Thyroid gland (tissue), 4 donors: ENCODE measurements at regions not wholly inside any gene's neighbourhood (a gene's known extent, or its start where the extent isn't known, plus 50 kb on each side); places are given as distances from the start of the nearest gene placed in this dataset.

Experiments used
- POLR2A ChIP-seq, 2 donors: fragments of 450-650 bp; IDR thresholded peaks; one replicate each; pipeline ENCODE4 v1.6.1; 2017; ENCODE audit warnings: antibody characterized with exemption in 2 of 2, mild to moderate bottlenecking in 2 of 2, moderate library complexity in 1 of 2
- TF ChIP-seq, protein P1 (sequence below), 6 experiments: fragments of 200-600 bp in 3 of 6; fragments of 450-650 bp in 3 of 6; sonication (generic) in 3 of 6; IDR thresholded peaks; one replicate each; pipeline ENCODE4 v1.5.1; 2016 to 2019; ENCODE audit warnings: antibody characterized with exemption in 6 of 6, mild to moderate bottlenecking in 2 of 6, inconsistent platforms in 1 of 6, moderate library complexity in 1 of 6

DNA sequence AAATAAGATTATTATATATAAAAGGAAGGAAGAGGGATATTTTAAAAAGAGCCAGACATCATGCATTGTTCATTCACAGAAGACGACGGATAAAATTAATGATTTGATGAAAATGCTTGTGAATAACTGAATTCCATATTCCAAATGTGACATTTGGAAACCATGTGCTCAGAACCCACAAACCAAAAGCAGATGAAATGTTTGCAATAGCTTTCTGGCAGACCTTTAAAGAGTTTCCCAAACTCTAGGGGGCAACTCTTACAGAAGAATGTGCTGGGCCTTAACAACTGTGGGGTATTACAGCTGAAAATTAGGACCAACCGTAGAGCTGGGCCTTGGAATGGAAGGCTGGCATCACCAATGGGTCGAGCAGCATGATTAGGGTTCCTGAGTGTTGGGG lies 471.0 kb downstream of the EFNA5 start:
- TF ChIP-seq, protein P1, sequence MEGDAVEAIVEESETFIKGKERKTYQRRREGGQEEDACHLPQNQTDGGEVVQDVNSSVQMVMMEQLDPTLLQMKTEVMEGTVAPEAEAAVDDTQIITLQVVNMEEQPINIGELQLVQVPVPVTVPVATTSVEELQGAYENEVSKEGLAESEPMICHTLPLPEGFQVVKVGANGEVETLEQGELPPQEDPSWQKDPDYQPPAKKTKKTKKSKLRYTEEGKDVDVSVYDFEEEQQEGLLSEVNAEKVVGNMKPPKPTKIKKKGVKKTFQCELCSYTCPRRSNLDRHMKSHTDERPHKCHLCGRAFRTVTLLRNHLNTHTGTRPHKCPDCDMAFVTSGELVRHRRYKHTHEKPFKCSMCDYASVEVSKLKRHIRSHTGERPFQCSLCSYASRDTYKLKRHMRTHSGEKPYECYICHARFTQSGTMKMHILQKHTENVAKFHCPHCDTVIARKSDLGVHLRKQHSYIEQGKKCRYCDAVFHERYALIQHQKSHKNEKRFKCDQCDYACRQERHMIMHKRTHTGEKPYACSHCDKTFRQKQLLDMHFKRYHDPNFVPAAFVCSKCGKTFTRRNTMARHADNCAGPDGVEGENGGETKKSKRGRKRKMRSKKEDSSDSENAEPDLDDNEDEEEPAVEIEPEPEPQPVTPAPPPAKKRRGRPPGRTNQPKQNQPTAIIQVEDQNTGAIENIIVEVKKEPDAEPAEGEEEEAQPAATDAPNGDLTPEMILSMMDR (IDR thresholded peaks at IDR 0.05) = no peak
- no peak for TF ChIP-seq POLR2A (IDR thresholded peaks at IDR 0.05)
